ENCODE measurements at regions not wholly inside any gene's neighbourhood (a gene's known extent, or its start where the extent isn't known, plus 50 kb on each side); places are given as distances from the start of the nearest gene placed in this dataset.

DNA sequence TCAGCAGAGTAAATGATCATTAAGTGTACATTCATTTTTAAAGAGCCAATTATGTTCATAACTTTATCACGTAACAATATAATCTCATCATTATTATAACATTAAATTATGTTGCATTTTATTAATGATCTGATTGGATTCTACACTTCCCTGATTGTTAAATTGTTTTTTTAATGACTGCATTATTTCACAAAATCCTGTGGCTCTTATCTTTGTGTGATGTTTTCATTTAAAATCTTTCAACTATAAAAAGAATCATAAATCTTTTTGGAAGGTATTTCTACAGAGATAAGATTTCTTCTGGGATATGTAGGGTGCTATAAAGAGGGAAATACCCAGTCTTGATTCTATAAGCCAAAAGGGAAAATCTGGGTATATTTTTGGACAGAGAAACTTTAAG, 101.7 kb downstream of the ZIC5 start:
- H3K9me3 Mint-ChIP-seq = no peaks in the 10 kb centered on the region
- no peaks in the 10 kb centered on the region for H3K36me3 Mint-ChIP-seq
- peaks cover 30% of the 10 kb centered on the region for H3K27me3 Mint-ChIP-seq
- no peak overlapping the region for H3K27ac Mint-ChIP-seq
- TF ChIP-seq, protein P1, sequence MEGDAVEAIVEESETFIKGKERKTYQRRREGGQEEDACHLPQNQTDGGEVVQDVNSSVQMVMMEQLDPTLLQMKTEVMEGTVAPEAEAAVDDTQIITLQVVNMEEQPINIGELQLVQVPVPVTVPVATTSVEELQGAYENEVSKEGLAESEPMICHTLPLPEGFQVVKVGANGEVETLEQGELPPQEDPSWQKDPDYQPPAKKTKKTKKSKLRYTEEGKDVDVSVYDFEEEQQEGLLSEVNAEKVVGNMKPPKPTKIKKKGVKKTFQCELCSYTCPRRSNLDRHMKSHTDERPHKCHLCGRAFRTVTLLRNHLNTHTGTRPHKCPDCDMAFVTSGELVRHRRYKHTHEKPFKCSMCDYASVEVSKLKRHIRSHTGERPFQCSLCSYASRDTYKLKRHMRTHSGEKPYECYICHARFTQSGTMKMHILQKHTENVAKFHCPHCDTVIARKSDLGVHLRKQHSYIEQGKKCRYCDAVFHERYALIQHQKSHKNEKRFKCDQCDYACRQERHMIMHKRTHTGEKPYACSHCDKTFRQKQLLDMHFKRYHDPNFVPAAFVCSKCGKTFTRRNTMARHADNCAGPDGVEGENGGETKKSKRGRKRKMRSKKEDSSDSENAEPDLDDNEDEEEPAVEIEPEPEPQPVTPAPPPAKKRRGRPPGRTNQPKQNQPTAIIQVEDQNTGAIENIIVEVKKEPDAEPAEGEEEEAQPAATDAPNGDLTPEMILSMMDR (conservative IDR thresholded peaks at IDR 0.05) = no peak
- H3K4me1 Mint-ChIP-seq (ENCODE audit: unreplicated experiment) = peaks cover 6% of the 10 kb centered on the region
- no peak overlapping the region for H3K4me3 Mint-ChIP-seq
- DNase-seq (ENCODE audit: extremely low spot score, unreplicated experiment) = no peak

DNA sequence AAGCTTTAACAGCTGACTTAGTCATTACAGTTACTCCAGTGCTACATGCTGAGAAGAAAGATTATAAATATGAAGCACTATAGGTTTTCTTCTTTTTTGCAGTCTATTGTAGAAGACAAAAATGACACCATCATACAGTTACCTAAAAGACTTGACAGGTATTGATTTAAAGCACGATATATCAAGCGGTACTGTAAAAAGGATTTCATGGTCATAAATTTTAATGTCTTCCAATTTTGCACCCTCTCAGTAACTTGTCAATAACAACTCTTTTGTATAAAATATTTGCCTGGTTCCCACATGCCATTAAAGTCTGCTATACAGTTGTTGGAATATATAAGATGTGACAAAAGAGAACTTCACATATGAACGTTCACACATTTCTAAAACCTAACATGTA, 102.8 kb downstream of the ZIC5 start:
- peaks cover 34% of the 10 kb centered on the region for H3K27me3 Mint-ChIP-seq
- peaks cover 6% of the 10 kb centered on the region for H3K4me1 Mint-ChIP-seq (ENCODE audit: unreplicated experiment)
- DNase-seq (ENCODE audit: extremely low spot score, unreplicated experiment) = no peak
- H3K27ac Mint-ChIP-seq = no peak overlapping the region
- TF ChIP-seq, protein P1 (conservative IDR thresholded peaks at IDR 0.05) = no peak
- H3K4me3 Mint-ChIP-seq = no peak overlapping the region
- H3K9me3 Mint-ChIP-seq = no peaks in the 10 kb centered on the region
- H3K36me3 Mint-ChIP-seq = peaks cover 3% of the 10 kb centered on the region

DNA sequence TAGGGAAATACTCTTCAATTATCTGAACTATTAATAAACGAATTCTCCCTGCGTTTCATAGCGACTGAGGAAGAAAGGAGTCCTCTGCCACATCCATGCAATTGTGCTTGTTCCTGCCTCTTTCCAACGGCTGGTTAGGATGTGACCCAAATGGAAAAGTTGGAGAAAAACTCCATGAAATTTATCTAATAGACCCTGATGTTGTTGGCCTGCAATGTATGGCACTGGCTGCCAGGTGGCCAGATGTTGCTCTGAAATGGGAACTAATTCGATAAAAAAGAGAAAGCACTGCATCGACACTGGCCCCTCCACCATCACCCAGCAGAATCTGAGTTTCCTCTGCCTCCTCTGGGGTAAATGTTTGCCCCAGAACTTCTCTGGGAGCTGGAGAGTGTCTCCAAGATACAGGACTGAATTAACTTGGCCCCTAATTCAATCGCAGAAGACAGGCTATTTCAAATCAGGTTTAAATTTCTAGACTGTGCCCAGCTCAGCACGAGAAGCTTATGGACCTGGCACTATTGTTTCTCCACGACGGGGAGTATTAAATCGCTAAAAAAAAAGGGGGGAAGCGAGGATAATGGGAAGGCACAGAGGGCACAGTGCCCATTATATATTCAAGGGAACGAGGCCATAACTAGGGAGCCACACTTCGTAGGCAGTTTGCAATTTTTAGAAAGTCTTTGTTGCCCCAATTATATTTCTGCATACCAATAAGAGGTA, 103.9 kb downstream of the ZIC5 start:
- peaks cover 5% of the 10 kb centered on the region for H3K36me3 Mint-ChIP-seq
- no peak overlapping the region for H3K27ac Mint-ChIP-seq
- DNase-seq (ENCODE audit: extremely low spot score, unreplicated experiment) = no peak
- H3K4me3 Mint-ChIP-seq = no peak overlapping the region
- H3K4me1 Mint-ChIP-seq (ENCODE audit: unreplicated experiment) = peaks cover 6% of the 10 kb centered on the region
- peaks cover 33% of the 10 kb centered on the region for H3K27me3 Mint-ChIP-seq
- no peaks in the 10 kb centered on the region for H3K9me3 Mint-ChIP-seq
- TF ChIP-seq, protein P1 (conservative IDR thresholded peaks at IDR 0.05) = no peak

DNA sequence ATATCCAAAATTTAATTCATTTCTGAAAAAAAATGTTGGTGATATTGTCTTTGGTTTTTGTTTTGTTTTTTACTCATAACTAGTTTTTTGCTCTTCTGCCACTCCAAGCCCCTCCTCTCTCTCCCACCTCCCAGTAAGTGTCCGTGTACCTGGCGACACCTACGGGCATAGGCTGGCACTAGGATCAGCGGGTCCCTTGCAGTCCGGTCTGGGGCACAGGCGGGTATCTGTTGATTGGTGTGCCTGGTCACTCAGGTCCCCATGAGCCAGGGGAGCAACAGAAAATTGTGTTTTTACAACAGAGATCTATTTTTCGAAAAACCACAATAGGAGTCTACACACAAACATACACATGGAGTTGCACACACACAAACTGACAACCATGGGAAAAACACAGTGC, 104.8 kb downstream of the ZIC5 start:
- H3K4me1 Mint-ChIP-seq (ENCODE audit: unreplicated experiment) = peaks cover 6% of the 10 kb centered on the region
- H3K27ac Mint-ChIP-seq = no peak overlapping the region
- H3K36me3 Mint-ChIP-seq = peaks cover 5% of the 10 kb centered on the region
- no peaks in the 10 kb centered on the region for H3K9me3 Mint-ChIP-seq
- no peak overlapping the region for H3K4me3 Mint-ChIP-seq
- H3K27me3 Mint-ChIP-seq = peaks cover 25% of the 10 kb centered on the region
- TF ChIP-seq, protein P1 (conservative IDR thresholded peaks at IDR 0.05) = no peak
- DNase-seq (ENCODE audit: extremely low spot score, unreplicated experiment) = no peak

DNA sequence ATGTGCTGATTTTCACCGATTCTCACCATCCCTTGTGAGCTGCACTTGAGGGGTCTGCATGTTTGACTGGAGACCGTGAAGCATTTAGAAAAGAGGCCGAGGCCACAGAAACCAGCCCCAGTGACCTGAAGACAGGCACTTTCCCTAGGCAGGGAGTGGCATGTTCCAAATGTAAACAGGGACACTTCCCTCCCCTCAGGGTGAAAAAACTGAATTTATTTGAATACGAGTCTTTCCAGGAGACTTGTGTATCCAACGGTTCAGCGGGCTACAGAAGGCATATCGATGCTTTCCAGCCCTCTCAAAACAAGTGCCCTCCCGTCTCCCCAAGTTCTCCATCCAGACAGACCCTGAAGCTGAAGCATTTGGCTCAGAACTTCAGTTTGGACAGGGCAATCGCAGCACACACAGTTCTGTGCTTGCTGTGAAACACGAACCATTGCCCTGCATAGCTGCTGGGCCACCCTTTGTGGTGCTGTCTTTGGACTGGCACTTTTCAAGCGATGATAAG, 106.1 kb downstream of the ZIC5 start:
- Mint-ChIP-seq H3K27ac (no peak overlapping the region), H3K4me3 (no peak overlapping the region), H3K9me3 (no peaks in the 10 kb centered on the region), H3K4me1 (ENCODE audit: unreplicated experiment) (peaks cover 7% of the 10 kb centered on the region), H3K27me3 (peaks cover 15% of the 10 kb centered on the region), H3K36me3 (peaks cover 5% of the 10 kb centered on the region)
- TF ChIP-seq, protein P1 (conservative IDR thresholded peaks at IDR 0.05) = no peak
- DNase-seq (ENCODE audit: extremely low spot score, unreplicated experiment) = no peak
